K562 (cell line): ENCODE measurements at regions not wholly inside any gene's neighbourhood (a gene's known extent, or its start where the extent isn't known, plus 50 kb on each side); places are given as distances from the start of the nearest gene placed in this dataset.
"Not testable (repeated sequence)": the region's sequence is repeated elsewhere in the genome, so short reads cannot be mapped to it uniquely, and the experiment has no call there.

ENCODE experiments used
- ATAC-seq: fragments of 200-7000 bp; cut with Tn5 transposase; 3 replicates; pipeline ENCODE4 v1.9.1; 2020; ENCODE audit warnings: moderate library complexity
- BruUV-seq: library from RNA; stranded (reverse); fragments of 400-500 nt; replicated peaks from 2 replicates; lab custom pipeline; 2021; lab: Mats Ljungman, UMichigan
- CTCF ChIA-PET: fragments of 300-600 bp; formaldehyde crosslinking; extraction: SDS; loops from one replicate; lab custom pipeline; 2021; ENCODE audit warnings: low intra/inter-chr PET ratio; lab: Yijun Ruan, JAX
- POLR2A ChIA-PET: fragments of 300-600, 350-650 bp; sonication (Branson Sonifier 250); formaldehyde crosslinking; extraction: SDS; loops from one replicate; lab custom pipeline; 2021; ENCODE audit warnings: antibody characterized with exemption, inconsistent platforms; lab: Yijun Ruan, JAX
- DNase-seq, 4 experiments: peaks; one replicate each; pipeline versions ENCODE4 v3.0.0 to v3.0.0-alpha.2; 2011 to 2018; ENCODE audit warnings: low spot score in 3 of 4, mixed read lengths in 3 of 4; ENCODE audit errors: extremely low read depth in 1 of 4
- FAIRE-seq: peaks from 2 replicates; lab custom pipeline; 2011; peaks lifted over from hg19 to GRCh38; lab: Jason Lieb, UNC
- H2AFZ ChIP-seq: 2 replicates; pipeline ENCODE4 v1.6.0; 2011; ENCODE audit warnings: low read depth, low read length, control low read depth, inconsistent platforms
- H3K27ac ChIP-seq: fragments of 200-600 bp; 3 replicates; pipeline ENCODE4 v1.8.0; 2011; ENCODE audit warnings: low read depth, mild to moderate bottlenecking, control low read depth, inconsistent platforms, low read length, moderate library complexity, mixed read lengths; ENCODE audit errors: extremely low read depth
- H3K27me3 ChIP-seq, 2 experiments: fragments of 300-600 bp in 1 of 2; 2 replicates in 1 of 2; 3 replicates in 1 of 2; pipeline versions ENCODE4 v1.6.0 to v1.8.0; 2011; ENCODE audit warnings: inconsistent platforms in 2 of 2, low read length in 2 of 2, mild to moderate bottlenecking in 1 of 2, mixed read lengths in 1 of 2, moderate library complexity in 1 of 2; ENCODE audit not compliant: control insufficient read depth in 2 of 2, insufficient read depth in 2 of 2
- H3K36me3 ChIP-seq: fragments of 300-600 bp; 3 replicates; pipeline ENCODE4 v1.8.0; 2011; ENCODE audit warnings: mild to moderate bottlenecking, low read length, inconsistent platforms; ENCODE audit not compliant: control insufficient read depth, insufficient read depth
- H3K4me1 ChIP-seq, 2 experiments: fragments of 200-600 bp in 1 of 2; replicated peaks in 1 of 2; 2 replicates in 1 of 2; 3 replicates in 1 of 2; pipeline versions ENCODE4 v1.5.1 to v1.8.0; 2011; ENCODE audit warnings: inconsistent platforms in 2 of 2, low read length in 2 of 2, mild to moderate bottlenecking in 1 of 2, mixed read lengths in 1 of 2, moderate library complexity in 1 of 2; ENCODE audit not compliant: control insufficient read depth in 2 of 2, insufficient read depth in 2 of 2
- H3K4me2 ChIP-seq: 2 replicates; pipeline ENCODE4 v1.6.1; 2011; ENCODE audit warnings: low read length, control low read depth, inconsistent platforms, mixed read lengths; ENCODE audit not compliant: insufficient read depth
- H3K4me3 ChIP-seq: fragments of 200-600 bp; sonication (generic), shearing (Covaris generic); 2 replicates; pipeline ENCODE4 v1.5.1; 2016; ENCODE audit warnings: control low read depth, inconsistent platforms
- H3K79me2 ChIP-seq: fragments of 200-600 bp; 3 replicates; pipeline ENCODE4 v1.8.0; 2011; ENCODE audit warnings: low read length, inconsistent platforms; ENCODE audit not compliant: control insufficient read depth, insufficient read depth
- H3K9ac ChIP-seq, 2 experiments: 2 replicates each; pipeline versions ENCODE4 v1.6.0 to v1.6.1; 2011; ENCODE audit warnings: low read depth in 2 of 2, low read length in 2 of 2, control low read depth in 1 of 2, inconsistent platforms in 1 of 2, mild to moderate bottlenecking in 1 of 2, mixed read lengths in 1 of 2; ENCODE audit not compliant: insufficient read depth in 1 of 2
- H3K9me1 ChIP-seq: one replicate; pipeline ENCODE4 v1.6.0; 2011; ENCODE audit warnings: inconsistent platforms, mild to moderate bottlenecking, low read length, moderate library complexity; ENCODE audit not compliant: control insufficient read depth, insufficient read depth
- H3K9me3 ChIP-seq: replicated peaks from 2 replicates; pipeline ENCODE4 v1.5.1; 2011; ENCODE audit warnings: low read depth, low read length, inconsistent platforms; ENCODE audit not compliant: control insufficient read depth, insufficient read depth
- H4K20me1 ChIP-seq: replicated peaks from 2 replicates; pipeline ENCODE4 v1.6.1; 2011; ENCODE audit warnings: low read length, inconsistent platforms, mixed read lengths; ENCODE audit not compliant: control insufficient read depth, insufficient read depth
- NFIC ChIP-seq: fragments of 450-650 bp; IDR thresholded peaks from 2 replicates; pipeline ENCODE4 v1.6.1; 2017; ENCODE audit warnings: mild to moderate bottlenecking, inconsistent platforms
- NFIX ChIP-seq: fragments of 250-450 bp; sonication (Bioruptor Pico); IDR thresholded peaks from 2 replicates; pipeline ENCODE4 v1.4.0; 2020; ENCODE audit warnings: low read depth, mild to moderate bottlenecking, moderate library complexity
- NFRKB ChIP-seq: fragments of 450-650 bp; IDR thresholded peaks from 2 replicates; pipeline ENCODE4 v1.6.1; 2016; ENCODE audit warnings: low read depth
- POLR2G ChIP-seq: fragments of 200-400 bp; formaldehyde crosslinking; IDR thresholded peaks from 2 replicates; pipeline ENCODE4 v1.6.1; 2017; ENCODE audit warnings: low read depth, mild to moderate bottlenecking, antibody characterized with exemption, low read length, moderate library complexity
- RBFOX2 ChIP-seq: fragments of 200-400 bp; formaldehyde crosslinking; IDR thresholded peaks from 2 replicates; pipeline ENCODE4 v1.6.1; 2017; ENCODE audit warnings: low read depth, mild to moderate bottlenecking, low read length, moderate library complexity
- WGBS: fragments of 100-300 bp; shearing (Covaris generic); methylation state at CpG from one replicate; pipeline ENCODE4 v1.1.6; 2016; ENCODE audit warnings: low coverage, mixed read lengths; ENCODE audit not compliant: insufficient coverage; ENCODE audit errors: missing lambda C conversion rate; 5-methylcytosine and 5-hydroxymethylcytosine counted together
- in situ Hi-C: fragments of 300-500 bp; cut with MboI; formaldehyde crosslinking; loops from 4 replicates; pipeline ENCODE4 v1.15.0; 2018; ENCODE audit warnings: inconsistent platforms, mixed read lengths
- intact Hi-C: fragments of 100-400 bp; cut with micrococcal nuclease; formaldehyde crosslinking; loops from 2 replicates; pipeline ENCODE4 v1.14.2; 2022
- TF ChIP-seq, protein P1 (sequence below): fragments of 450-650 bp; IDR thresholded peaks from 2 replicates; pipeline ENCODE4 v1.6.1; 2016; ENCODE audit warnings: mild to moderate bottlenecking

DNA sequence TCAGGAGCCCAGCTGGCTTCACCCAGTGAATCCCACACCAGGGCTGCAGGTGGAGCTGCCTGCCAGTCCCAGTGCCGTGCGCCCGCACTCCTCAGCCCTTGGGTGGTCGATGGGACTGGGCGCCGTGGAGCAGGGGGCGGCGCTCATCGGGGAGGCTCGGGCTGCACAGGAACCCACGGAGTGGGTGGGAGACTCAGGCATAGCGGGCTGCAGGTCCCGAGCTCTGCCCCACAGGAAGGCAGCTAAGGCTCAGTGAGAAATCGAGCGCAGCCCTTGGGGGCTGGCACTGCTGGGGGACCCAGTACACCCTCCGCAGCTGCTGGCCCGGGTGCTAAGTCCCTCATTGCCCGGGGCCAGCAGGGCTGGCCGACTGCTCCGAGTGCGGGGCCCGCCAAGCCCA is 1908.8 kb downstream of the ARAP2 start:
- H4K20me1 ChIP-seq, H3K4me3 ChIP-seq, CTCF ChIA-PET, H3K36me3 ChIP-seq, ATAC-seq, H3K27me3 ChIP-seq, BruUV-seq, H3K4me1 ChIP-seq, H3K27ac ChIP-seq, intact Hi-C loops, DNase-seq, FAIRE-seq, H3K9me3 ChIP-seq, H3K9me1 ChIP-seq, H3K4me2 ChIP-seq, in situ Hi-C loops, H3K9ac ChIP-seq, H2AFZ ChIP-seq: not testable (repeated sequence)
- peaks cover 22% of the 10 kb centered on the region for H3K79me2 ChIP-seq
- POLR2A ChIA-PET = interaction anchor here (1.1 kb wide), 1 partner anchor 19 kb away, joined by 3 read pairs; no protein-coding TSS in a partner anchor
- TF ChIP-seq RBFOX2 (peak; percentile 23; the same call in 1 of the 2 replicates), POLR2G (peak; percentile 4; the same call in 1 of the 2 replicates)
- TF ChIP-seq, protein P1, sequence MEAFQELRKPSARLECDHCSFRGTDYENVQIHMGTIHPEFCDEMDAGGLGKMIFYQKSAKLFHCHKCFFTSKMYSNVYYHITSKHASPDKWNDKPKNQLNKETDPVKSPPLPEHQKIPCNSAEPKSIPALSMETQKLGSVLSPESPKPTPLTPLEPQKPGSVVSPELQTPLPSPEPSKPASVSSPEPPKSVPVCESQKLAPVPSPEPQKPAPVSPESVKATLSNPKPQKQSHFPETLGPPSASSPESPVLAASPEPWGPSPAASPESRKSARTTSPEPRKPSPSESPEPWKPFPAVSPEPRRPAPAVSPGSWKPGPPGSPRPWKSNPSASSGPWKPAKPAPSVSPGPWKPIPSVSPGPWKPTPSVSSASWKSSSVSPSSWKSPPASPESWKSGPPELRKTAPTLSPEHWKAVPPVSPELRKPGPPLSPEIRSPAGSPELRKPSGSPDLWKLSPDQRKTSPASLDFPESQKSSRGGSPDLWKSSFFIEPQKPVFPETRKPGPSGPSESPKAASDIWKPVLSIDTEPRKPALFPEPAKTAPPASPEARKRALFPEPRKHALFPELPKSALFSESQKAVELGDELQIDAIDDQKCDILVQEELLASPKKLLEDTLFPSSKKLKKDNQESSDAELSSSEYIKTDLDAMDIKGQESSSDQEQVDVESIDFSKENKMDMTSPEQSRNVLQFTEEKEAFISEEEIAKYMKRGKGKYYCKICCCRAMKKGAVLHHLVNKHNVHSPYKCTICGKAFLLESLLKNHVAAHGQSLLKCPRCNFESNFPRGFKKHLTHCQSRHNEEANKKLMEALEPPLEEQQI = 0 out of 2 replicates have a peak, but pooled peaks have one; percentile 0
- WGBS = 31% methylated on average over 2 of the region's 22 CpGs

DNA sequence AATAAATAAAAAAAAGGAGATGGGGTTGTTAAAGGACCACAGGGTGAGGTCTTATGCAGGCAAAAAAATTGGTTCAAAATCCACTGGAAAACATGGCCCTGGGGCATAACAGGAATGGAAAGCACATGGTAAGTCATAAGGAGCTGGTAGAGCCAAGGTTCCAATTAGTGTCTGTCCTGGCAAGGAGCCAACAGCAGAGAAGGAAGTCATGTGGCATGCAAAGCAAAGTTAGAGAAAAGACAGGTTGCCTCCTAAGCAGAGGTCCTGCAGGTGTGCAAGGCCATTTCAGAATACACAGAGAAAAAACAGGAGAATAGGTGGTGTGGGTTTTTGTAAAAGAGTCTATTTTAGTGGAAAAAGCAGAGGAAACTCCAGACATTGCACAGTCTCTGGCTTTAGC is 1881.7 kb downstream of the ARAP2 start:
- POLR2A ChIA-PET = no interaction called here
- in situ Hi-C loops = no loop called here

More for the DNA sequence above, 1881.7 kb downstream of the ARAP2 start:
- FAIRE-seq (no peak), DNase-seq (no peak), ATAC-seq (no peak)
- Histone ChIP-seq H3K4me1 (no peaks in the 10 kb centered on the region), H2AFZ (no peak overlapping the region), H3K9me1 (no peaks in the 10 kb centered on the region), H3K27ac (no peak overlapping the region), H4K20me1 (no peaks in the 10 kb centered on the region), H3K79me2 (no peaks in the 10 kb centered on the region), H3K4me2 (no peak overlapping the region), H3K36me3 (no peaks in the 10 kb centered on the region), H3K9me3 (no peaks in the 10 kb centered on the region), H3K4me3 (no peak overlapping the region), H3K9ac (no peak overlapping the region), H3K27me3 (no peaks in the 10 kb centered on the region)
- CTCF ChIA-PET = no interaction called here
- intact Hi-C loops = no loop called here
- no TSS peak for BruUV-seq
- TF ChIP-seq NFIC (peak; percentile 77), NFRKB (no peak), NFIX (CRISPR knock-in tag) (peak; percentile 50; the same call in 1 of the 2 replicates)
